Stimulated activated CD4-positive, alpha-beta T cell treated with anti-CD3 and anti-CD28 coated beads, Interleukin-1b, Interleukin-23, amount 100 ng/mL, for 1 hour (primary cell): ENCODE measurements at regions not wholly inside any gene's neighbourhood (a gene's known extent, or its start where the extent isn't known, plus 50 kb on each side); places are given as distances from the start of the nearest gene placed in this dataset.

Source experiments
- DNase-seq, 2 donors: peaks; one replicate each; pipeline ENCODE4 v3.0.0-alpha.2; 2020; ENCODE audit warnings: low read depth in 2 of 2

DNA sequence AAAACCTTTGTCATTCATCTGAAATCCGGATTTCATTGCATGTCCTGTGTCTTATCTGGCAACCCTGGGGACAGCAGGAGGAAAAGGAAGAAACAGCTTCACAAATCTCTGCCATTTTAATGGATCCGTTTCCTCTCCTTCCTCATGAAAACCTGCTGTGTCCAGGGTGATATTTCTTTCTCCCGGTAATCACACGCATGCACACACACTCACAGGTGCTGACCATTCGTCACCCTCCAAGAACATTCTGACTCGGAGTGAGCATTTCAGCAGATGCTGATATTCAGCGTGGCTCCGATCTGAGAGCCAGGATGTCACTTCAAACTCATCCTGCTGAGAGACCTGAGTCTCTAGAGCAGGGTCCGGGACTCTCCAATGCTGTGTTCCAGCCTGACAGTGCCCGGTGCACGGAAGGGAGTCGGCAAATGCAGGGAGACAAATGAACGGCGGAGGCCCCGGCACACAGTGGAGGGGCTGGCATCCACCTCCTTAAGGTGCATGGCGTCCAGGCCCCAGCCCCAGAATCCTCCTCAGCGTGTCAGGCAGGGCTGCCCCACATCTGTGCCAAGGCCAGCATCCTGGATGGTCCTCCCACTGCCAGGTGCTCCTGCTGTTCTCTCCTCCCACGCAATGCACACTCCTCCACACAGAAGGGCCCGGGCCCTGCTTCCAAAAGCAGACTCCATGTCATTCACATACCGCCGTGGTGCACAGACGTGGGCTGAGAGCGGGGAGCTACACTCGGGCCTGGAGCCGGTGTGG, 70.7 kb downstream of the RBFOX3 start:
- DNase-seq = no peak

GRCh38 chr17:79538291-79538690, 72.6 kb downstream of the RBFOX3 start:
- no peak for DNase-seq

DNA sequence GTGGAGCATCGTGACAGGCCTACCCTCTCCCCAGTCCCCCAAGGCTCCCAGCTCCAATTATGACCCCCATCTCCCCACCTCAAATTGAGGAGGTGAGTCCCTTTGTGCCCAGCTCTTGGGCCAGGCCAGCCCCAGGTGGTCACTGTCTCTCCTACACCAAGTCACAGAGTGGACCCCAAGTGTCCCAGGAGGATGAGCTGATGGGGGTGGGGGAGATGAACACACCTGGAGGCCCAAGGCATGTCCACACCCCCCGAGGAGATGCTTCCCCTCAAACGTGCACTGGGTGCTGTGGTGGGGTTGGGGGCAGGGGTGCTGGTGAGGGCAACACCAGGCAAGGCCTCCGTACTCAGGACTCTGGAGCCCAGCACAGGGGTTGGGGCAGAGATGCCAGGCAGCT, 73.2 kb downstream of the RBFOX3 start:
- no peak for DNase-seq

DNA sequence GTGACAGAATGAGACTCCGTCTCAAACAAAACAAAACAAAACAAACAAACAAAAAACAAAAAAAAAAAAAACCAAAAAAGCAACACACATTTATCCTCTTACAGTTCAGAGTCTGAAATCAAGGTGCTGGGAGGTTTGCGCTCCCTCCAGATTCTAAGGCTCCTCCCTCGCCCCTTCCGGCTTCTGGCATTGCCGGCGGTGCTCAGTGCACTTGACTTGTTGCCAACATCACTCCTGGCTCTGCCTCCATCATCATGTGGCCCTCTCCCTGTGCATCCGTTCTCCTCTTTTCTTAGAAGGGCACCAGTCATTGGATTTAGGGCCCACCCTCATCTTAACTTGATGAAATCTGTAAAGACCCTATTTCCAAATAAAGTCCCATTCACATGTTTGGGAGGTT, 73.8 kb downstream of the RBFOX3 start:
- no peak for DNase-seq

GRCh38 chr17:79536212-79536840, 74.5 kb downstream of the RBFOX3 start:
- no peak for DNase-seq

- no peak for DNase-seq
Observed at GRCh38 chr17:79535728-79536025, 75.2 kb downstream of the RBFOX3 start.

DNA sequence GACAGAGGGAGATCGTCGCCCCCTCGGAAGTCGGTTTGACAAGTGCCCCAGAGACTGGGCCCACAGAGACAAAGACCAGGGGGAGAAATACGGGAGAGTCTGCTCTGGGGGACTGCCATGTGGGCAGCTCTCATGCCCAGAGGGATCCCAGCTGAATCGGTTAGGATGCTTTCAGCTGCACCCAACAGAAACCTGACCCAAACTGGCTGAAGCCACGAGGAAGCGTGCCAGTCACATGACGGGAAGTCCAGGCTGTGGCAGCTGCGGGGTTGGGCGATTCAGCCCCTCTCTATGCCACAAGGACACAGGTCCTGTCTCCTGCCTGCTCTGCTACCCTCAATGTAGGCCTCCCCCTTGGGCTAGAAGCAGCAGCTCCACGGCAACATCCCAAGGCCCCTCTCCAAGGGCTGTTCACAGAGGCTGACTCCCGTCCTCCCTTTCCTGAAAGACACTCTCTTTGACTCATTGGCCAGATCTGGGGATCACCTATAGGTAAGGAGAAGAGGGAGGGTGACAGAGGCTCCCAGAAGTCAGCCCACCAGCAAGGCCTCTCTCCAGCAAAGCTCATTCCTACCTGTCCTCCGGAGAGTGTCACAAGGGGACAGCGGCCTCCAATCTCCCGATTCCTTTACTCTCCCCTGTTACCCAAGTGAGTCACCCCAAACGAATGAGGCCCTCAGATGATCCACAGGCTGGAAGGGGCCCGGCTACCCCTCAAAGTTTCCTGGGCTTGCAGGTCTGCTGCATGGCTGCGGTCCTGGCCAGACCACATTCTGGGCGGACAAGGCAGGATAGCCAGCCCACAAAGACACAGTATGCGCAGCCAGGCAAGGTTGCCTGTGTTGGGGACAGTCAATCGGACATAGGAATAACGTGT, 75.8 kb downstream of the RBFOX3 start:
- DNase-seq = no peak

DNA sequence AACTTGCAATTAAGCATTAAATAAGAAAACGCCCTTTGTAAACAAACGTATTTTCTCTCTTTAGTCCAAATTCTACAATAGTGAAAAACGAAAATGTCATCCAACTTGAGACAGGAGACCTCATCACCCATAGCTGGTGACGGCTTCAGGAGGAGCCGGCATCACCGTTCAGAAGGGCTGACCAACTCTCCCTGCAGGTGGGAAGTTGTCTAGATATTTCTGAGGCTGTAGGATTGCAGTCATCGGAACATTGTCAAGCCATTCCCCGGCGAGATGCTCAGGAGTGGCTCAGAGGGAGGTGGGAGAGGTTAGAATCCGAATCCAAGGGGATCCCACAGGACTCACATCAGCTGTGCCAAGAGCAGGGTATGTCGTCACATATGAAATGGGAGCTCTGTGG, 76.7 kb downstream of the RBFOX3 start:
- no peak for DNase-seq

DNA sequence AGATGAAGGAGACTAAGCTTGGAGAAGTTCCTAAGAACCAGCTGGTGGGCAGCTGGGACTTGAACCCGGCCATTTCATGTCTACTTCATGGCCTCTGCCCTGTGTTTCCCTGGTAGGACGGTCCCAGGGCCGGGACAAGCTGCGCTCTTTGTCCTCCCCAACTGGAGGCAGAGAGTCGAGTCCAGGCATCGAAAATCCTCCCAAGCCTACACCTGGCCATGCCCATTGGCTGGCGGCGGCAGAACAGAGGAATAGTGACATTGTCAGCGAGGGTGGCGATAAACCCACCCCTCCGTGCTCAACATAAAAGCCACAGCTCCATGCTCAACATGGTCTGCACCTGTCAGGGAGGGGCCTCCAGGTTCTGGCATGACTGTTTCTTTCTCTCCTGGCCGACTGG, 77.7 kb downstream of the RBFOX3 start:
- DNase-seq = no peak

DNA sequence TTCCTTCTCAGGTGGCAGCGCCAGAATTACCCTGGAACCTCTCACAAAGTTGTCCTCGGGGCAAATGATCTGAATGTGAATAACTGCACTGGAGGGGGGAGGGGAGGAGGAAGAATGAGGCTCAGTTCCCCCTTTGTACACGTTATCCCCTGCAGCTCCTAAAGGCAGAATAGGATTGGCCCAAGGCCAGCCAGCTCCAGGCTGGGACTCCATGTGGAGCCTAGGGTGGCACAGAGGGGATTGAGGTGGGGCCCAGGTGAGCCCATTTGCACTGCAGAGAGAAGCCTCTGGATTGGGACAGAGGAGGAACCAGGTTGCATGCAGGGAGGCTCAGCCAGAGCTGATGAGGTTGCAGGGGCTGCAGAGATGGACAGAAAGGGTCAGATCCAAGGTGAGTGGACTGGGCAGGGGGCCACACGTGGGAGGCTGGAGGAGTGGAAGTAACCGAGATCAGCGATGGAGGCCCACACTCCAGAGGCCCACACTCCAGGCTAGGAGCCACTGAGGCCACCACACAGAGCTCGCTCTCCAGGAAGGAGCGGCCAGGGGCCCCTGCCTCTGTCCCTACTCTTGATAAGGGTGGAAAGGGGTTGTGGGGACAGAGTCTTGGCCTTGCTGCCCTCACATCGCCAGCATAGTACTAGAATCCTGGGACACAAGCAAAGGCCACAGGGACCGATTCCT, 78.6 kb downstream of the RBFOX3 start:
- no peak for DNase-seq

DNA sequence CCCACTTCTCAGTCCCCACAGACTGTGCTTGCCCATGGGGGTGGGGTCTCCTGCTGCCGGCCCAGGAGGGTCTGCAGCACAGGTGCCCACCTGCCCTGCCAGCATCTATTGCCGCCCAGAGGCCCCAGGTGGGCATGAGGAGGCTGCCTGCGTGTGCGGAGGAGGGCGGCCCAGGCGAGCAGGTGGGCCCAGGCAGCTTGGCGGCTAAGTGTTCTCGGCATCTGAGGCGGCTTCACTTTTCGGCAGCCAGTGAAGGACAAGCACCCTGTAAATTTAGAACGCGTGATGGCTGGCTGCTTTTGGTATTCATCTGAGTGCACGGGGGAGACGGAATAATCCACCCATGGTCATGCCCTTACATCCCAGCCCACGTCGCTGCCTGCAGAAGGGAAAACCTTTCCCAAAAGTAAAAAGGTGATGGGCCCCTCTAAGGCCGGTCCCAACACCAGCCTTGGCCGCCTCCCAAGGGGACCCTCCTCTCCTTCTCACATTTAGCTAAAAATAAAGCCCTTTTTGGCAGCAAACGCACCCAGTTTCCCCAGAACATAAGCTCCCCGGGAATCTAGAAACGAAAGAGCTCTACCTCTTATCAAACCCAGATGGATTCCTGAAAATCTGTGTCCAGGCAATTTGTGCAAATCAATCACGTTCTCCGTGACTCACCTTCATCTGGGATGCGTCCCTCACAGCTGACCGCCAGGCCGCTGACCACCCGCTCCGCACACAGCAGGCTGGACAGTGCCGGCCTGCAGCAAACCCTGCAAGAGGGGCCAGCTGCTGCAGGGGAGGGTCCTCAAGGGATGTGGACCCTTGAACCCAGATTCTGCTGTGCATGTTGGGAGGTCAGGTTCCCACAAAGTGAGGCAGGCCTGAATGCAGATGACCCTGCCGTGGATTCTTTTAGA, 79.4 kb downstream of the RBFOX3 start:
- DNase-seq = no peak

DNA sequence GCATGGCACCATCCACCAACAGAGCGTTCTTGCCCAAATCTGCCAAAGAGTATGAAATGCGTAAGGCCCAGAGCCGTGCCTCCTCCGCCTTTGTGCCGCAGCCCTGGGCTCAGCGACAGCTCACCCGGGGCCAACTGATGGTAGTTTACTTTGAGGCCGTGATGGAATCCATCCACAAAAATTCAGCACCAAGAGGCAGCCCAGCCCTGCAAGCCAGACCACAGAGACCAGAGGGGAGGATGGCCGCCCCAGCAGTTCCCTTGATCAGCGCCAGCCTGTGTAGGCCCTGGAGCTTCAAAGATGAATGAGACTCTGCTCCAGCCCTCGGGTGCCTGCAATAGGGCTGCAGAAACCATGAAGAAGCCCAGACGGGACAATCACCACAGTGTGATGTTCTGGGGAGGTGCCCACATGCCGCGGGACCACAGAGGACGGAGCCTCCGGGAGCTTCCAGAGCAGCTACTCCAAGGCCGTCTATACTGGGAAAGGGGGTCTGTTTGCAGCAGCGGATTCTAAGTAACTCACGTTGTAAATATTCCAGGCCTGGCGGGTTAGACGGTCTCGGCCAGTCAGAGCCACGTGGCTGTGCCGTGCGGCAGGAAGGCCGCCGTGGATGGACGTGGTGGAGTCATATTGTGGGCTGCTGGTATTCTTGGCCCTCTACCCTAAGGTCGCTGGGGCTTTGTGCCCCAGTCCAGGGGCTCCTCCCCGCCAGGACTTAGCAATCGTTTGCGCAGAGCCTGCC, 80.3 kb downstream of the RBFOX3 start:
- no peak for DNase-seq

- no peak for DNase-seq
Observed at GRCh38 chr17:79529661-79530081, 81.2 kb downstream of the RBFOX3 start.

- no peak for DNase-seq
Observed at GRCh38 chr17:79528592-79529125, 82.2 kb downstream of the RBFOX3 start.

DNA sequence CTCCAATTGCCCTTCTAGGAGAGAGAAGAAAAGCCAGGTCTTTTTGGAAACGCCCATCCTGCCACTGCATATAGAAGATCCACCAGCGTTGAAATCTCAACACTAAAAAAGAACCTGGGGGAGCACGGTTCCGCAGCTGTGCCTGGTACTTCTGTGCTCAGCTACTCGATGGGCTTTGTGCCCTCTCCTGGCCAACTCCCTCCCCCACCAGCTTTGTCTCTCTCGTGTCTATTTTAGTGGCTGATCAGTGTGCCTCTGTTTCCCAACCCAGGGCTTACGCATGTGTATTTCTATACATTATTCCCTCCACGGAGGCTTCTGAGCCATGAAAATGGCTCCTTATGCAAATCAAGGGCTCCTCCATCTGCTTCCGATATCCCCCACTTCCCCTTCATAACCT, 83.5 kb downstream of the RBFOX3 start:
- DNase-seq = no peak

DNA sequence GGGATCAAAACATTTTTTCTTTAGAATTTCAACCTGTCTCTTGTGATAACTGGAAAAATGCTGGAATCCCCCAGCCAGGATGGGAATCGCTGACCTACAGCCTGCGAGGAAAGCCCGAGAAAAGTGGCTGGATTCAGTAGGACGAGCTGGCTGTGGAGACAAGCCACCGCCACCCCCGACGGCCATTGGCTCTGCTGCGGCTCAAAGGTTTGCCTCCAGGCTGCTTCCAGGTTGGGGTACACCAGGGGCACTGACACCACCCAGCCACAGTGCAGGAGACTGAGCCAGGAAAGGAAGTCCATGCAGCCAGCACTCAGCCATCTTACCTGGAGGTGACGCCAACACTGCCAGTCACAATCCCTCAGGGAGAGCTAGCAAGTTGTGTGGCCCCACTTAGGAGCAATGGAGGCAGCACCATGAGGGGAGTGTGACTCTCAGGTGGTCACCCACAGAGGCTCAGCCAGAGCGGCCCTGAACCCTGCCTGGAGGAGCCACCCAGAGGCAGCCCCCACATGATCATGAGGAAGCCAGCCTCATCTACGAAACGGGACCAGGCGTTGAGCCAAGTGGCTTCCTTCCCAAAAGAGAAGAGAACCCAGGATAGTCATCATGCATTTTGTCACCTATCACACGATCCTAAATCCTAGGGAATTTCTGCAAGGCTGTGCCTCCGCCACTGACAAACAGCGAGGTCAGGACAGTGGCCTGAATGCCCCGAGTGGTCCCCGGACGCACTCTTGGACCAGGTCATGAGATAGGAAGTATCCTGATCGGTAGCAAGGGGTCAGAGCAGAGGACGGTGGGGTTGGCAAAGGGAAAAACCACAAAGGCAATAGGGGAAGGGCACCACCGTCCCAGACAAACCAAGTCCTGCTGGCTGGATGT, 84.8 kb downstream of the RBFOX3 start:
- no peak for DNase-seq

DNA sequence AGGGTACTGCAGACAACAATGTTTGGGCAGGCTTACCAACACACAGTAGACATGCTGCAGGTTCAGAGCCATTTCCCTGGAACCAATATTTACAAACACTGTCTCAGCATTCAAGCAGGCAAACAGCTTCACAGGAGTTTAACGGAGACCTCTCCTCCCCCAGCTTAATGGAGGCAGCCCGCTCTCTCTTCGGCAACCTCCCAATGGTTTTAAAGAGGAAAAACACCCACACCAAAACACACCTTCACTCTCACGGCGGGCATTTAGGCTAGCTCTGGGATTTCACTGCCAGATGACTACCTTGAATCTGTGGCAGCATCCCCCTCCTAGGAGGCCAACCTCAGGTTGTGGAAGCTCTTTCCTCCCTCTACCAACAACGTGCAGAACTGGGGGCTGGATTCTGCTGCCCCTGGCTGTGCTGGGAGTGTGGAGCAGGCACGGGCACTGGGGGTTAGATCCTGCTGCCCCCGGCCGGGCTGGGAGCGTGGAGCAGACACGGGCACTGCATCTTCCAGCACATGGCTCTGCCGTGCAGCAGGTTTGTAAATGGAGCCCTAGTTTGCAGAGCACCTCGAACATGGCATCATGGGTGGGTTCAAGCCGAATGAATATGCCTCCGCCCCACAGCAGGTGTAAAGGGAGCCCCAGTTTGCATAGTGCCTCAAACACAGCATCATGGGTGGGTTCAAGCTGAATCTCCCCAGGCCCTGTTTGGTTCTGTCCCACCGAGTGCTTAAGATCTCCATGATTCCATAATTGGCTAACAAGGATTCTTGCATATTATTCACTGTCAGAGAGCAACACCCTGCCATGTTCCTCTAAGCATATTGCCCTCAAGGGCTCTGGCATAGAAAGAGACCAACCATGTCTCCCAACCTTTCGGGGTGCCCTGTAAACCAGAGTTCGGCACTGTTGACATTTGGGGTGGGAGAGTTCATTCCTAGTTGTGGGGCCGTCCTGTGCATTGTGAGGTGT, 86.4 kb downstream of the RBFOX3 start:
- no peak for DNase-seq

DNA sequence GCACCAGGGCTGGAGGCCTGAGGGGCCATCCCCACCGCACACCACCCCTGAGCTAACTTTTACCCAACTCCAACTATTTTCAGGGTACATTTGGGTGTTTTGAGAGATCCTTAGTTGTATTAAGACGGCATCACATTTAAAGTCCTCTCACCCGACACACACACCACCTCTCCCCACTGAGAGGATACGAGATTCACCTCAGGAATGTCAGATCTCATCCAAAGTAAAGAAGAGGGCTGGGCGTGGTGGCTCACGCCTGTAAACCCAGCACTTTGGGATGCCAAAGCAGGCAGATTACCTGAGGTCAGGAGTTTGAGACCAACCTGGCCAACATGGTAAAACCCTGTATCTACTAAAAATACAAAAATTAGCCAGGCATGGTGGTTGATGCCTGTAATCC, 88.4 kb downstream of the RBFOX3 start:
- DNase-seq = no peak
